Mesenchymal stem cell (in vitro differentiated cells and primary cell): ENCODE measurements at regions not wholly inside any gene's neighbourhood (a gene's known extent, or its start where the extent isn't known, plus 50 kb on each side); places are given as distances from the start of the nearest gene placed in this dataset.

ENCODE experiments used
- DNase-seq: peaks from one replicate; pipeline ENCODE4 v3.0.0-alpha.2; 2013
- H2AFZ ChIP-seq: one replicate; pipeline ENCODE4 v1.6.1; 2013; ENCODE audit warnings: low read depth, mild to moderate bottlenecking, control low read depth, inconsistent platforms, low read length, moderate library complexity
- H2AK5ac ChIP-seq: 2 replicates; pipeline ENCODE4 v1.6.1; 2013; ENCODE audit warnings: low read length, moderate library complexity, mild to moderate bottlenecking, inconsistent platforms; ENCODE audit not compliant: severe bottlenecking
- H2BK120ac ChIP-seq: one replicate; pipeline ENCODE4 v1.6.1; 2013; ENCODE audit warnings: low read depth, mild to moderate bottlenecking, inconsistent platforms, low read length, moderate library complexity
- H2BK12ac ChIP-seq, 2 experiments: one replicate each; pipeline ENCODE4 v1.6.1; 2013; ENCODE audit warnings: inconsistent platforms in 2 of 2, low read length in 2 of 2, mild to moderate bottlenecking in 2 of 2, moderate library complexity in 2 of 2, control low read depth in 1 of 2
- H2BK15ac ChIP-seq: one replicate; pipeline ENCODE4 v1.6.1; 2013; ENCODE audit warnings: mild to moderate bottlenecking, low read depth, inconsistent platforms; ENCODE audit not compliant: poor library complexity, severe bottlenecking
- H2BK5ac ChIP-seq: 2 replicates; pipeline ENCODE4 v1.6.1; 2013; ENCODE audit warnings: low read depth, mild to moderate bottlenecking, low read length, control low read depth, inconsistent platforms; ENCODE audit not compliant: poor library complexity, severe bottlenecking
- H3K14ac ChIP-seq, 2 experiments: one replicate each; pipeline ENCODE4 v1.6.1; 2013; ENCODE audit warnings: inconsistent platforms in 2 of 2, low read length in 2 of 2, control low read depth in 1 of 2, mild to moderate bottlenecking in 1 of 2, moderate library complexity in 1 of 2
- H3K18ac ChIP-seq, 2 experiments: one replicate each; pipeline ENCODE4 v1.6.1; 2013; ENCODE audit warnings: inconsistent platforms in 2 of 2, low read length in 2 of 2, control low read depth in 1 of 2, low read depth in 1 of 2, mild to moderate bottlenecking in 1 of 2
- H3K23ac ChIP-seq, 2 experiments: one replicate each; pipeline ENCODE4 v1.6.1; 2013; ENCODE audit warnings: inconsistent platforms in 2 of 2, low read length in 2 of 2, mild to moderate bottlenecking in 2 of 2, moderate library complexity in 2 of 2, control low read depth in 1 of 2
- H3K27ac ChIP-seq: 2 replicates; pipeline ENCODE4 v1.5.1; 2013; ENCODE audit warnings: mild to moderate bottlenecking, moderate library complexity, low read length, control low read depth, inconsistent platforms; ENCODE audit not compliant: poor library complexity, severe bottlenecking
- H3K27me3 ChIP-seq, 2 experiments: 2 replicates each; pipeline versions ENCODE4 v1.6.1 to v1.7.0; 2013; ENCODE audit warnings: low read length in 2 of 2, mild to moderate bottlenecking in 2 of 2, moderate library complexity in 2 of 2, control low read depth in 1 of 2, inconsistent platforms in 1 of 2; ENCODE audit not compliant: control insufficient read depth in 1 of 2, insufficient read depth in 1 of 2
- H3K36me3 ChIP-seq, 2 experiments: 2 replicates each; pipeline versions ENCODE4 v1.6.1 to v1.7.0; 2013; ENCODE audit warnings: low read length in 2 of 2, control low read depth in 1 of 2, inconsistent platforms in 1 of 2, low read depth in 1 of 2, mild to moderate bottlenecking in 1 of 2; ENCODE audit not compliant: insufficient read depth in 2 of 2, control insufficient read depth in 1 of 2
- H3K4ac ChIP-seq, 2 experiments: one replicate each; pipeline ENCODE4 v1.6.1; 2013; ENCODE audit warnings: inconsistent platforms in 2 of 2, low read length in 2 of 2, mild to moderate bottlenecking in 2 of 2, moderate library complexity in 2 of 2, control low read depth in 1 of 2, low read depth in 1 of 2
- H3K4me1 ChIP-seq: 2 replicates; pipeline ENCODE4 v1.6.1; 2013; ENCODE audit warnings: low read depth, low read length, control low read depth; ENCODE audit not compliant: control insufficient read depth, insufficient read depth
- H3K4me2 ChIP-seq: 2 replicates; pipeline ENCODE4 v1.6.1; 2013; ENCODE audit warnings: low read length, mild to moderate bottlenecking, inconsistent platforms; ENCODE audit not compliant: poor library complexity, severe bottlenecking
- H3K4me3 ChIP-seq, 2 experiments: 2 replicates each; pipeline versions ENCODE4 v1.5.1 to v1.7.0; 2013; ENCODE audit warnings: low read length in 2 of 2, mild to moderate bottlenecking in 2 of 2, control low read depth in 1 of 2, low read depth in 1 of 2; ENCODE audit not compliant: insufficient read depth in 1 of 2
- H3K79me1 ChIP-seq: replicated peaks from 2 replicates; pipeline ENCODE4 v1.6.1; 2013; ENCODE audit warnings: mild to moderate bottlenecking, control low read depth, low read length, inconsistent platforms; ENCODE audit not compliant: poor library complexity, severe bottlenecking
- H3K9ac ChIP-seq: 2 replicates; pipeline ENCODE4 v1.7.0; 2013; ENCODE audit warnings: mild to moderate bottlenecking, low read length, moderate library complexity
- H3K9me3 ChIP-seq: 2 replicates; pipeline ENCODE4 v1.7.0; 2013; ENCODE audit warnings: mild to moderate bottlenecking, low read length; ENCODE audit not compliant: control insufficient read depth
- H4K8ac ChIP-seq: one replicate; pipeline ENCODE4 v1.6.1; 2013; ENCODE audit warnings: inconsistent platforms, mild to moderate bottlenecking, low read length, moderate library complexity
- H4K91ac ChIP-seq: one replicate; pipeline ENCODE4 v1.6.1; 2013; ENCODE audit warnings: mild to moderate bottlenecking, low read length, inconsistent platforms
- WGBS: methylation state at CpG from one replicate; pipeline ENCODE4 v1.1.7; 2013; ENCODE audit warnings: mixed read lengths; 5-methylcytosine and 5-hydroxymethylcytosine counted together

GRCh38 chr6:125415913-125416312 lies 114.1 kb upstream of the HDDC2 start:
- peak; percentile 29 for DNase-seq
- Histone ChIP-seq H2BK15ac (no peak overlapping the region), H3K36me3 (no peaks in the 10 kb centered on the region), H4K91ac (no peak overlapping the region), H2BK5ac (no peak overlapping the region), H2BK12ac (no peak overlapping the region), H2AK5ac (no peak overlapping the region), H3K4me3 (no peak overlapping the region), H3K9ac (no peak overlapping the region), H3K14ac (no peak overlapping the region), H3K4me1 (no peaks in the 10 kb centered on the region), H3K9me3 (no peaks in the 10 kb centered on the region), H3K4me2 (no peak overlapping the region), H3K27ac (no peak overlapping the region), H2AFZ (no peak overlapping the region), H2BK120ac (no peak overlapping the region), H3K79me1 (no peaks in the 10 kb centered on the region), H3K23ac (no peak overlapping the region), H3K18ac (no peak overlapping the region), H4K8ac (no peak overlapping the region), H3K27me3 (no peaks in the 10 kb centered on the region), H3K4ac (no peak overlapping the region)
- 86% methylated on average over 1 of the region's 1 CpG for WGBS

- H3K36me3 ChIP-seq = no peaks in the 10 kb centered on the region
- H3K4me1 ChIP-seq = peaks cover 2% of the 10 kb centered on the region
- 2% methylated on average over 9 of the region's 9 CpGs for WGBS
- H2BK12ac ChIP-seq = no peak overlapping the region
- peak overlapping the region in 1 of 2 experiments; percentile 4 for H3K4me3 ChIP-seq
- H2BK5ac ChIP-seq = no peak overlapping the region
- no peaks in the 10 kb centered on the region for H3K9me3 ChIP-seq
- no peak overlapping the region for H3K18ac ChIP-seq
- peak overlapping the region; percentile 6 for H2AFZ ChIP-seq
- H3K27ac ChIP-seq = no peak overlapping the region
- DNase-seq = peak; percentile 54
- H3K79me1 ChIP-seq = no peaks in the 10 kb centered on the region
- H2BK120ac ChIP-seq = no peak overlapping the region
- H4K91ac ChIP-seq = no peak overlapping the region
- peak overlapping the region; percentile 8 for H3K9ac ChIP-seq
- no peak overlapping the region for H2AK5ac ChIP-seq
- H3K27me3 ChIP-seq = no peaks in the 10 kb centered on the region
- no peak overlapping the region for H3K23ac ChIP-seq
- H3K14ac ChIP-seq = no peak overlapping the region
- peak overlapping the region; percentile 18 for H3K4me2 ChIP-seq
- peak overlapping the region; percentile 48 for H4K8ac ChIP-seq
- no peak overlapping the region for H3K4ac ChIP-seq
- H2BK15ac ChIP-seq = no peak overlapping the region
Observed at GRCh38 chr6:125421836-125422235, 120.1 kb upstream of the HDDC2 start.

- H3K14ac ChIP-seq = no peak overlapping the region
- H2BK5ac ChIP-seq = no peak overlapping the region
- no peak overlapping the region for H3K23ac ChIP-seq
- no peaks in the 10 kb centered on the region for H3K27me3 ChIP-seq
- no peak overlapping the region for H4K8ac ChIP-seq
- H2BK15ac ChIP-seq = no peak overlapping the region
- no peak overlapping the region for H3K4me3 ChIP-seq
- no peak overlapping the region for H3K18ac ChIP-seq
- H4K91ac ChIP-seq = no peak overlapping the region
- DNase-seq = no peak
- H3K36me3 ChIP-seq = no peaks in the 10 kb centered on the region
- no peak overlapping the region for H3K4me2 ChIP-seq
- no peaks in the 10 kb centered on the region for H3K9me3 ChIP-seq
- no peak overlapping the region for H3K9ac ChIP-seq
- no peak overlapping the region for H2BK12ac ChIP-seq
- H3K27ac ChIP-seq = no peak overlapping the region
- WGBS = 87% methylated on average over 2 of the region's 2 CpGs
- peaks cover 2% of the 10 kb centered on the region for H3K4me1 ChIP-seq
- H2AFZ ChIP-seq = no peak overlapping the region
- H3K79me1 ChIP-seq = no peaks in the 10 kb centered on the region
- H3K4ac ChIP-seq = no peak overlapping the region
- no peak overlapping the region for H2AK5ac ChIP-seq
- no peak overlapping the region for H2BK120ac ChIP-seq
Observed at GRCh38 chr6:125423047-125423446, 121.3 kb upstream of the HDDC2 start.

- Histone ChIP-seq H2BK15ac (no peak overlapping the region), H2BK120ac (no peak overlapping the region), H3K4me1 (no peaks in the 10 kb centered on the region), H3K9me3 (no peaks in the 10 kb centered on the region), H3K27me3 (peaks cover 0 to 3% of the 10 kb centered on the region in 2 experiments), H2AK5ac (no peak overlapping the region), H3K4me2 (no peak overlapping the region), H3K4ac (no peak overlapping the region), H2BK5ac (no peak overlapping the region), H4K8ac (no peak overlapping the region), H3K9ac (no peak overlapping the region), H3K4me3 (no peak overlapping the region), H3K23ac (no peak overlapping the region), H3K18ac (no peak overlapping the region), H3K27ac (no peak overlapping the region), H3K14ac (no peak overlapping the region), H4K91ac (no peak overlapping the region), H3K79me1 (no peaks in the 10 kb centered on the region), H2AFZ (no peak overlapping the region), H2BK12ac (no peak overlapping the region), H3K36me3 (no peaks in the 10 kb centered on the region)
- no peak for DNase-seq
Observed at GRCh38 chr6:125431971-125432370, 130.2 kb upstream of the HDDC2 start.
